ENCODE measurements at regions not wholly inside any gene's neighbourhood (a gene's known extent, or its start where the extent isn't known, plus 50 kb on each side); places are given as distances from the start of the nearest gene placed in this dataset.
"Not testable (repeated sequence)": the region's sequence is repeated elsewhere in the genome, so short reads cannot be mapped to it uniquely, and the experiment has no call there.

DNA sequence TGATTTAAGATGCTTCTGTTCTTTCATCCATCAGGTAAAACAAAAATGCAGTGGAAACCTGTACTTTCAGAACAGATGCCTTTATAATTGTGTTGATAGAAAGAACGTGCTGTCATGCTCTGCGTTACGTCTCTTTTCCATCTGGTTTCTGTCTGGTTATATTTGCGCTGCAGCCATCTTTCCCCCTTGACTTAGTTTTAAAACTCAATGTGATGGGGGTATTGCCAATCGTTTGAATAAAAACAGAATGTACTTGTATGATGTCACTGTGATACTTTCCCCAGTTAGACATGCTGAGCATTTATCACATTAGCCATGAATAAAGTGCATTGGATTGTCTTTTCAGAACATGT, 508.6 kb downstream of the ADCYAP1 start:
- Histone ChIP-seq H3K27me3 (ENCODE audit: control insufficient read depth, insufficient read depth, low read length, poor library complexity, severe bottlenecking) (no peaks in the 10 kb centered on the region), H3K4me1 (ENCODE audit: control insufficient read depth, insufficient read depth, low read length) (no peaks in the 10 kb centered on the region)
- 93% methylated on average over 5 of the region's 5 CpGs for WGBS, 2 experiments

DNA sequence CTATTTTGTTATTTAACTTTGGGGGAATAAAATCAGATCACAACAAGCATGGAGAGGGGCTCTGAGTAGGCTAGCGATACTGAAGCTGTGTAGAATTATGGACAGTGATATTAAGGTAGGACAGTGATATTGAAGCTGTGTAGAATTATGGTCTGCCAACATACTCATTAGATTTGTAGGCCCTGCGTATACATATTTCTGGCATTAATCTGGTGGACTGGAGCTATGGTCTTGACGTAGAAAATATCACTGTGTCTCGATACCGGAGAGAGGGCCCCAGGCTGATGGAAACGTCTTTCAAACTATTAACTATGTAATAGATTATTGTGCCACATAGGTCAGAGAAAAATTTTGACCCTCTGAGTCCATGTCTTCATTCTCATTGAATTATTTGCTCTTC, 511.4 kb downstream of the ADCYAP1 start:
- no peak overlapping the region for H3K4me3 ChIP-seq (ENCODE audit: insufficient read depth, low read depth, low read length)
- H3K27ac ChIP-seq (ENCODE audit: insufficient read depth, low read depth, low read length, poor library complexity, severe bottlenecking), result no peak overlapping the region
- H3K27me3 ChIP-seq (ENCODE audit: control insufficient read depth, insufficient read depth, low read length, poor library complexity, severe bottlenecking), result no peaks in the 10 kb centered on the region
- 95 to 99% methylated on average over 3 to 6 of the region's 6 CpGs for WGBS, 2 experiments
- no peaks in the 10 kb centered on the region for H3K4me1 ChIP-seq (ENCODE audit: control insufficient read depth, insufficient read depth, low read length)
- no peaks in the 10 kb centered on the region for H3K36me3 ChIP-seq (ENCODE audit: control insufficient read depth, insufficient read depth, low read length)
- no peaks in the 10 kb centered on the region for H3K9me3 ChIP-seq (ENCODE audit: control insufficient read depth, low read length)

More for the DNA sequence above, 508.6 kb downstream of the ADCYAP1 start:
- no peak overlapping the region for H3K4me3 ChIP-seq (ENCODE audit: insufficient read depth, low read depth, low read length)
- H3K36me3 ChIP-seq (ENCODE audit: control insufficient read depth, insufficient read depth, low read length), result no peaks in the 10 kb centered on the region
- no peaks in the 10 kb centered on the region for H3K9me3 ChIP-seq (ENCODE audit: control insufficient read depth, low read length)
- no peak overlapping the region for H3K27ac ChIP-seq (ENCODE audit: insufficient read depth, low read depth, low read length, poor library complexity, severe bottlenecking)

DNA sequence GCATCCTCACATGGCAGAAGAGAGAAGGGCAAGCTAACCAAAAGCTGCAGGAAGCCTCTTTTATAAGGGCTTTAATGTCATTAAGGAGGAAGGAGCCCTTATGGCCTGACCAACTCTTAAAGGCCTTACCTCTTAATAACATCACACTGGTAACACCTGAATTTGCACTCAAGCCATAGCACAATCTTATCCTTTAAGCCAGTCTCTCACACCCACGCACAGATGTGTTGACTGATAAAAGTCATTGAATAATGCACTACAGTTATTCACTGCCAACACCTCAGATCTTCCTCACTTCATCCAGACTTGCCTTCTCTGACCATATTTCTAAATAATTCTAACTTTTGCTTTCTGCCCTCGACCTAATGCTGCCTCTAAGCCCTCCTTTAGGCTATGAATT, 516.8 kb downstream of the ADCYAP1 start:
- Histone ChIP-seq H3K4me1 (ENCODE audit: control insufficient read depth, insufficient read depth, low read length) (no peaks in the 10 kb centered on the region), H3K4me3 (ENCODE audit: insufficient read depth, low read depth, low read length) (no peak overlapping the region), H3K27me3 (ENCODE audit: control insufficient read depth, insufficient read depth, low read length, poor library complexity, severe bottlenecking) (no peaks in the 10 kb centered on the region), H3K27ac (ENCODE audit: insufficient read depth, low read depth, low read length, poor library complexity, severe bottlenecking) (no peak overlapping the region), H3K9me3 (ENCODE audit: control insufficient read depth, low read length) (no peaks in the 10 kb centered on the region), H3K36me3 (ENCODE audit: control insufficient read depth, insufficient read depth, low read length) (no peaks in the 10 kb centered on the region)
- 75 to 95% methylated on average over 1 to 2 of the region's 2 CpGs for WGBS, 2 experiments

DNA sequence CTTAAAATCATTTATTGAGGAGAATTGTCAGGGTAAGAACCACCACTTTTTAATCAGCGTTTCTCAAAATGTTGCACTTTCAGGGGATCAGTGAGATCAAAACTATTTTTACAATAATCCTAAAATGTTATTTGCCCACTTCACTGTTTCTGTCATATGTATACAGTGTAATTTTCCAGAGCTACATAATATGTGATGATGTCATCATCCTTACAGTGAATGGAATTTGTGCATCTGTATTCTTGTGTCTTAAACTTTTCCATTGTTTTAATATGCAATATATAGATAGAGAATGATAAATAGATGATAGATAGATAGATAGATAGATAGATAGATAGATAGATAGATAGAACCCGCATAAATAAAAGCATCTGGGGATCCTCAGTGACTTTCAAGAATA, 518.0 kb downstream of the ADCYAP1 start:
- Histone ChIP-seq H3K4me1 (ENCODE audit: control insufficient read depth, insufficient read depth, low read length) (no peaks in the 10 kb centered on the region), H3K9me3 (ENCODE audit: control insufficient read depth, low read length) (no peaks in the 10 kb centered on the region), H3K27ac (ENCODE audit: insufficient read depth, low read depth, low read length, poor library complexity, severe bottlenecking) (no peak overlapping the region), H3K27me3 (ENCODE audit: control insufficient read depth, insufficient read depth, low read length, poor library complexity, severe bottlenecking) (no peaks in the 10 kb centered on the region), H3K36me3 (ENCODE audit: control insufficient read depth, insufficient read depth, low read length) (no peaks in the 10 kb centered on the region), H3K4me3 (ENCODE audit: insufficient read depth, low read depth, low read length) (no peak overlapping the region)
- WGBS, 2 experiments, result 94 to 96% methylated on average over 1 to 2 of the region's 2 CpGs

DNA sequence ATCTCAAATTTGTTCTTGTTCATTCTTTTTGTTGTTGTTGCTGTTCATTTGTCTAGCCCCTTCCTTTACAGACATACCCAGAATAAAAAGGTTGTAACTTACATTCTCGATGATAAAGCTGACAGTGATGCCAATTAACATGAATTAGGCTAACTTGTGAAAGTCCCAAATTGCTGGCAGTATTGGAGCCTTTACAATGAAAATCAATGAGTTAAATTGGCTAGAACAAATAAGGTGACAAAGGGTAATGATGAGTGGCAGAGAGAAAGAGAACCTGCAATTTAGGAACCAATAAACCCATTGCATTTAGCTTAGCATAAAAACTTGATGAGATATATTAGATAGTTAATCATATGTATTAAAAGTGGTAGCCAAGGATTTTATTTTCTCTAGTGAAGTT, 521.0 kb downstream of the ADCYAP1 start:
- Histone ChIP-seq H3K27me3 (ENCODE audit: control insufficient read depth, insufficient read depth, low read length, poor library complexity, severe bottlenecking) (no peaks in the 10 kb centered on the region), H3K4me3 (ENCODE audit: insufficient read depth, low read depth, low read length) (no peak overlapping the region), H3K4me1 (ENCODE audit: control insufficient read depth, insufficient read depth, low read length) (no peaks in the 10 kb centered on the region), H3K9me3 (ENCODE audit: control insufficient read depth, low read length) (no peaks in the 10 kb centered on the region), H3K36me3 (ENCODE audit: control insufficient read depth, insufficient read depth, low read length) (no peaks in the 10 kb centered on the region), H3K27ac (ENCODE audit: insufficient read depth, low read depth, low read length, poor library complexity, severe bottlenecking) (no peak overlapping the region)
- WGBS, 2 experiments, result 93 to 96% methylated on average over 1 of the region's 1 CpG

DNA sequence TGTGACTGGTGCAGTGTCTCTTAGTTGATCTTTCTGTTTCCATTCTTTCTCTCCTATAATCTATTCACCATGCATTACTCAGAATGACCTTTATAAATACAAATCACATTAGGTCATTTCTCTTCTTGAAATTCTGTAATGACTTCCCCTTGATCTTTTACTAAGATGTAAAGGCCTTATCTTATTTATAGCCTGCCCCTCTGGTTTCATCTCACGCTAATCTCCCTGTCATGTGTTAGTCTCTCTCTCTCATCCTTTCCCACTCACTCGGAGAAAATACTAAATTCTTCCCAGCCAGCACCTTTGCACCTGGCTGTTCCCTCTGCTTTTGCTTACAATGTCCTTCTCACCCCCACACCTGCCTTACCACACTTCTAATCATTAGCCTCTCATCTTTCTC, 530.8 kb downstream of the ADCYAP1 start:
- 90 to 92% methylated on average over 2 of the region's 2 CpGs for WGBS, 2 experiments
- Histone ChIP-seq H3K36me3 (ENCODE audit: control insufficient read depth, insufficient read depth, low read length) (no peaks in the 10 kb centered on the region), H3K9me3 (ENCODE audit: control insufficient read depth, low read length) (no peaks in the 10 kb centered on the region), H3K4me3 (ENCODE audit: insufficient read depth, low read depth, low read length) (no peak overlapping the region), H3K4me1 (ENCODE audit: control insufficient read depth, insufficient read depth, low read length) (no peaks in the 10 kb centered on the region), H3K27ac (ENCODE audit: insufficient read depth, low read depth, low read length, poor library complexity, severe bottlenecking) (no peak overlapping the region), H3K27me3 (ENCODE audit: control insufficient read depth, insufficient read depth, low read length, poor library complexity, severe bottlenecking) (no peaks in the 10 kb centered on the region)

DNA sequence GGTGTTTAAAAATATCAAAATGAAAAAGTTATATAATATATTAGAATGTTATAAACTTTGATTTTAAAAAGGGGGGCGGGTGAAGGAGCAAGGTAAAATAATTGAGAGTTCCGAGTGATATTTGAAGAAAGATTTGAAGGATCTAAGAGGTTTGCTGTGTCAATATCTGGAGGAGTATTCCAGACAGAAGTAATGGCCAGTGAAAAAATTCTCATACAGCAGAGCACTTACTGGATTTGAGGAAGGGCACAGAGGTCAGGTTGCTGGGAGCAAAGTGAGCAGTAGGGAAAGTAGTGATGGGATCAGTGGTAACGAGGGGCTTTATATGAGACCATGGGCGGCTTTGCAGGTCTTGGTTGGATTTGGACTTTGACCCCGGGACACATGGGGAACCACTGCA, 531.5 kb downstream of the ADCYAP1 start:
- Histone ChIP-seq H3K27me3 (ENCODE audit: control insufficient read depth, insufficient read depth, low read length, poor library complexity, severe bottlenecking) (no peaks in the 10 kb centered on the region), H3K9me3 (ENCODE audit: control insufficient read depth, low read length) (no peaks in the 10 kb centered on the region), H3K4me1 (ENCODE audit: control insufficient read depth, insufficient read depth, low read length) (no peaks in the 10 kb centered on the region), H3K36me3 (ENCODE audit: control insufficient read depth, insufficient read depth, low read length) (no peaks in the 10 kb centered on the region), H3K27ac (ENCODE audit: insufficient read depth, low read depth, low read length, poor library complexity, severe bottlenecking) (no peak overlapping the region), H3K4me3 (ENCODE audit: insufficient read depth, low read depth, low read length) (no peak overlapping the region)
- 92 to 96% methylated on average over 5 of the region's 5 CpGs for WGBS, 2 experiments

DNA sequence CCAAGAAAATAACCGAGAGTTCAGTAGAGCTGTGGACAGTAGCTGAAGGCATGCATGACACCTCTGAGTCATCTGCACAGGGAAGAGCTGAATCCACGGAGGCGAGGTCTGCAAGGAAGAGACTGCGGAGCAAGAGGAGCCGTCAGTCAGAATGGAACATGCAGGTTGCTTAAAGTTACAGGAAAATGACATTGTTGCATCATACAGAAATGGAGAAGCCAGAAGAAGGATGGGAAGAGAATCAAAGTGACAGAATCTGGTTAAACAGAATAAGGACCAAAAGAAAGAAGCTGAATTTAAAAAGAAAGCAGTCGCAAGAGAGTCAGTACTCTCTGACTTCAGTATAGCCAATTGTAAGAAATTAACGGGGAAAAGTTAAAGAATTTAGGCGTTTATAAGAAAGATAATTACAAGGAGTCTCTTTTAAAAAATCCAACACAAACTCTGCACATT, 533.8 kb downstream of the ADCYAP1 start:
- 74 to 89% methylated on average over 6 to 8 of the region's 8 CpGs for WGBS, 2 experiments
- H3K27ac ChIP-seq (ENCODE audit: insufficient read depth, low read depth, low read length, poor library complexity, severe bottlenecking), result no peak overlapping the region
- no peaks in the 10 kb centered on the region for H3K4me1 ChIP-seq (ENCODE audit: control insufficient read depth, insufficient read depth, low read length)
- H3K4me3 ChIP-seq (ENCODE audit: insufficient read depth, low read depth, low read length), result no peak overlapping the region
- H3K36me3 ChIP-seq (ENCODE audit: control insufficient read depth, insufficient read depth, low read length), result no peaks in the 10 kb centered on the region
- H3K9me3 ChIP-seq (ENCODE audit: control insufficient read depth, low read length), result no peaks in the 10 kb centered on the region
- no peaks in the 10 kb centered on the region for H3K27me3 ChIP-seq (ENCODE audit: control insufficient read depth, insufficient read depth, low read length, poor library complexity, severe bottlenecking)

DNA sequence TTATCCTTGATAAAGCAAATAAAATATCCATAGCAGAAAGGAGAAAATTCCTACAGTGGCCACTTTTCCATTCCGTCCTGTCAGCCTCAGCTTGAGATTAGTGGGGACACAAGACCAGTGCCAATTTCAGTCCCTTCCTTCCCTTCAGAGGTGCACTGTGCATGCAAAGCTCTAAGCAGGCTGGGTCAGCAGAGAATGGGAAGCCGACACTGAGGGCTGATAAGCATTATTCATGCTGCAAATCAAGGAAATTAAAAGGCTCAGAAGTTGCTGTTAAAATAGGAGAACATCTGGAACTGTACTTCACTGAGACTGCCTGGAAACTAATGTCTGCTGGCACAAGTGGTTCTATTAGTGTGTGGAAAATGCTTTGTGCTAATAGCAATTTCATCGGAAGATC, 534.3 kb downstream of the ADCYAP1 start:
- Histone ChIP-seq H3K27me3 (ENCODE audit: control insufficient read depth, insufficient read depth, low read length, poor library complexity, severe bottlenecking) (no peaks in the 10 kb centered on the region), H3K9me3 (ENCODE audit: control insufficient read depth, low read length) (no peaks in the 10 kb centered on the region), H3K4me1 (ENCODE audit: control insufficient read depth, insufficient read depth, low read length) (no peaks in the 10 kb centered on the region), H3K4me3 (ENCODE audit: insufficient read depth, low read depth, low read length) (no peak overlapping the region), H3K36me3 (ENCODE audit: control insufficient read depth, insufficient read depth, low read length) (no peaks in the 10 kb centered on the region), H3K27ac (ENCODE audit: insufficient read depth, low read depth, low read length, poor library complexity, severe bottlenecking) (no peak overlapping the region)
- WGBS, 2 experiments, result 91 to 93% methylated on average over 3 of the region's 3 CpGs

DNA sequence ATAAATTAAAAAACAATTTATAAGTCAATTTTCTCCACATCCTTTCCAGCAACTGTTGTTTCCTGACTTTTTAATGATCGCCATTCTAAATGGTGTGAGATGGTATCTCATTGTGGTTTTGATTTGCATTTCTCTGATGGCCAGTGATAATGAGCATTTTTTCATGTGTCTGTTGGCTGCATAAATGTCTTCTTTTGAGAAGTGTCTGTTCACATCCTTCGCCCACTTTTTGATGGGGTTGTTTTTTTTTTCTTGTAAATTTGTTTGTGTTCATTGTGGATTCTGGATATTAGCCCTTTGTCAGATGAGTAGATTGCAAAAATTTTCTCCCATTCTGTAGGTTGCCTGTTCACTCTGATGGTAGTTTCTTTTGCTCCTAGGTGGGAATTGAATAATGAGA, 539.4 kb downstream of the ADCYAP1 start:
- not testable (repeated sequence) for H3K27ac ChIP-seq (ENCODE audit: insufficient read depth, low read depth, low read length, poor library complexity, severe bottlenecking); H3K9me3 ChIP-seq (ENCODE audit: control insufficient read depth, low read length); H3K36me3 ChIP-seq (ENCODE audit: control insufficient read depth, insufficient read depth, low read length); H3K4me3 ChIP-seq (ENCODE audit: insufficient read depth, low read depth, low read length); H3K4me1 ChIP-seq (ENCODE audit: control insufficient read depth, insufficient read depth, low read length); H3K27me3 ChIP-seq (ENCODE audit: control insufficient read depth, insufficient read depth, low read length, poor library complexity, severe bottlenecking)
- WGBS, 2 experiments, result 93% methylated on average over 2 of the region's 2 CpGs; no CpG with 5 or more reads in 1 of the 2 experiments

DNA sequence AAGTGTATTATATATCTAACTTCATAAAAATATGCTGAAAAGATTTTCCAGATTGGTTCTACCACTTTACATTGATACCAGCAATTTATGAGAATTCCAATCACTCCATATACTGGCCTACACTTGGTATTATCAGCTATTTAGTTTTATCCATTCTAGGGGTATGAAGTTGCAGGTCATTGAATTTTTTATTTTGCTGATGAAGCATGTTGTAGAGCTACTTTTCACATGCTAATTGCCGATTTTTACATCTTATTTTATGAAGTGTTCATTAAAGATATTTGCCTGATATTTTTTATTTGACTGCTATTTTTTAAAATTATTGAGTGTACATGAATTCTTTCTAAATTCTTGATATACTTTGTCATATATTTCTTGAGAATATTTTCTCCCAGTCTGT, 542.1 kb downstream of the ADCYAP1 start:
- no peaks in the 10 kb centered on the region for H3K4me1 ChIP-seq (ENCODE audit: control insufficient read depth, insufficient read depth, low read length)
- WGBS, 2 experiments, result 100% methylated on average over 1 of the region's 1 CpG; no CpG with 5 or more reads in 1 of the 2 experiments
- H3K4me3 ChIP-seq (ENCODE audit: insufficient read depth, low read depth, low read length), result no peak overlapping the region
- no peaks in the 10 kb centered on the region for H3K27me3 ChIP-seq (ENCODE audit: control insufficient read depth, insufficient read depth, low read length, poor library complexity, severe bottlenecking)
- no peaks in the 10 kb centered on the region for H3K9me3 ChIP-seq (ENCODE audit: control insufficient read depth, low read length)
- H3K27ac ChIP-seq (ENCODE audit: insufficient read depth, low read depth, low read length, poor library complexity, severe bottlenecking), result no peak overlapping the region
- no peaks in the 10 kb centered on the region for H3K36me3 ChIP-seq (ENCODE audit: control insufficient read depth, insufficient read depth, low read length)
